ENCODE measurements at regions not wholly inside any gene's neighbourhood (a gene's known extent, or its start where the extent isn't known, plus 50 kb on each side); places are given as distances from the start of the nearest gene placed in this dataset.

GRCh38 chr21:43275421-43276211 is 106.8 kb downstream of the CRYAA start:
- TF ChIP-seq CTCF (conservative IDR thresholded peaks at IDR 0.05; ENCODE audit: low read length) (no peak), EZH2phosphoT487 (IDR thresholded peaks at IDR 0.05; ENCODE audit: borderline replicate concordance) (no peak)

Measured in Loucy (cell line).